HEK293T (cell line): ENCODE measurements at regions not wholly inside any gene's neighbourhood (a gene's known extent, or its start where the extent isn't known, plus 50 kb on each side); places are given as distances from the start of the nearest gene placed in this dataset.

Experiments used
- ARNT ChIP-seq: fragments of 450-650 bp; IDR thresholded peaks from 2 replicates; pipeline ENCODE4 v1.6.1; 2017; ENCODE audit warnings: mild to moderate bottlenecking
- FOXA1 ChIP-seq: fragments of 450-650 bp; IDR thresholded peaks from 2 replicates; pipeline ENCODE4 v1.6.1; 2016; ENCODE audit warnings: mild to moderate bottlenecking
- FOXK2 ChIP-seq: fragments of 450-650 bp; IDR thresholded peaks from 2 replicates; pipeline ENCODE4 v1.6.1; 2016; ENCODE audit warnings: mild to moderate bottlenecking
- LEF1 ChIP-seq: fragments of 450-650 bp; IDR thresholded peaks from 2 replicates; pipeline ENCODE4 v1.6.1; 2017; ENCODE audit warnings: mild to moderate bottlenecking, borderline replicate concordance
- SP1 ChIP-seq: fragments of 450-650 bp; IDR thresholded peaks from 2 replicates; pipeline ENCODE4 v1.6.1; 2017

DNA sequence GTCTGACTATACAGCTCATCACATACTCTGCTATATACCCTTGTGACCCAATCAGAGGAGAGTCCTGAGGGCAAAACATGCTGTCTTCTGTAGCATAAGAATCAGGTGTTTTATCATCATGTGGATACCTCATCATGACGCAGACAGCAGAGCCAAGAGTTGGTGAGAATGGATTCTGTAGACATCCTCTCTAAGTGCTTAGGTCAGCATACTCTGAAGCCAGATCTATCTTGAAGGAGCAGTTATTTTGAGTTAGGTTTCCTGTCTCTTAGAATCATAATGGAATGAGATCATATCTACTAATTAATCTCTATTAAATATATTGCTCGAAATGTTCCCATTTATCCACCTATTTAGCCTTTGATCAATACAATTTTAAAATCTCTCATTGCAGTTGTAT is 190.2 kb upstream of the KCNH7 start:
- TF ChIP-seq LEF1 (no peak), SP1 (no peak), FOXA1 (no peak), ARNT (no peak), FOXK2 (no peak)
